K562 (cell line): ENCODE measurements at regions not wholly inside any gene's neighbourhood (a gene's known extent, or its start where the extent isn't known, plus 50 kb on each side); places are given as distances from the start of the nearest gene placed in this dataset.

Experiments
- ATAC-seq: fragments of 200-7000 bp; cut with Tn5 transposase; 3 replicates; pipeline ENCODE4 v1.9.1; 2020; ENCODE audit warnings: moderate library complexity
- BruUV-seq: library from RNA; stranded (reverse); fragments of 400-500 nt; replicated peaks from 2 replicates; lab custom pipeline; 2021; lab: Mats Ljungman, UMichigan
- CTCF ChIA-PET: fragments of 300-600 bp; formaldehyde crosslinking; extraction: SDS; loops from one replicate; lab custom pipeline; 2021; ENCODE audit warnings: low intra/inter-chr PET ratio; lab: Yijun Ruan, JAX
- POLR2A ChIA-PET: fragments of 300-600, 350-650 bp; sonication (Branson Sonifier 250); formaldehyde crosslinking; extraction: SDS; loops from one replicate; lab custom pipeline; 2021; ENCODE audit warnings: antibody characterized with exemption, inconsistent platforms; lab: Yijun Ruan, JAX
- DNase-seq, 4 experiments: peaks; one replicate each; pipeline versions ENCODE4 v3.0.0 to v3.0.0-alpha.2; 2011 to 2018; ENCODE audit warnings: low spot score in 3 of 4, mixed read lengths in 3 of 4; ENCODE audit errors: extremely low read depth in 1 of 4
- FAIRE-seq: peaks from 2 replicates; lab custom pipeline; 2011; peaks lifted over from hg19 to GRCh38; lab: Jason Lieb, UNC
- H2AFZ ChIP-seq: 2 replicates; pipeline ENCODE4 v1.6.0; 2011; ENCODE audit warnings: low read depth, low read length, control low read depth, inconsistent platforms
- H3K27ac ChIP-seq: fragments of 200-600 bp; 3 replicates; pipeline ENCODE4 v1.8.0; 2011; ENCODE audit warnings: low read depth, mild to moderate bottlenecking, control low read depth, inconsistent platforms, low read length, moderate library complexity, mixed read lengths; ENCODE audit errors: extremely low read depth
- H3K27me3 ChIP-seq, 2 experiments: fragments of 300-600 bp in 1 of 2; 2 replicates in 1 of 2; 3 replicates in 1 of 2; pipeline versions ENCODE4 v1.6.0 to v1.8.0; 2011; ENCODE audit warnings: inconsistent platforms in 2 of 2, low read length in 2 of 2, mild to moderate bottlenecking in 1 of 2, mixed read lengths in 1 of 2, moderate library complexity in 1 of 2; ENCODE audit not compliant: control insufficient read depth in 2 of 2, insufficient read depth in 2 of 2
- H3K36me3 ChIP-seq: fragments of 300-600 bp; 3 replicates; pipeline ENCODE4 v1.8.0; 2011; ENCODE audit warnings: mild to moderate bottlenecking, low read length, inconsistent platforms; ENCODE audit not compliant: control insufficient read depth, insufficient read depth
- H3K4me1 ChIP-seq, 2 experiments: fragments of 200-600 bp in 1 of 2; replicated peaks in 1 of 2; 2 replicates in 1 of 2; 3 replicates in 1 of 2; pipeline versions ENCODE4 v1.5.1 to v1.8.0; 2011; ENCODE audit warnings: inconsistent platforms in 2 of 2, low read length in 2 of 2, mild to moderate bottlenecking in 1 of 2, mixed read lengths in 1 of 2, moderate library complexity in 1 of 2; ENCODE audit not compliant: control insufficient read depth in 2 of 2, insufficient read depth in 2 of 2
- H3K4me2 ChIP-seq: 2 replicates; pipeline ENCODE4 v1.6.1; 2011; ENCODE audit warnings: low read length, control low read depth, inconsistent platforms, mixed read lengths; ENCODE audit not compliant: insufficient read depth
- H3K4me3 ChIP-seq: fragments of 200-600 bp; sonication (generic), shearing (Covaris generic); 2 replicates; pipeline ENCODE4 v1.5.1; 2016; ENCODE audit warnings: control low read depth, inconsistent platforms
- H3K79me2 ChIP-seq: fragments of 200-600 bp; 3 replicates; pipeline ENCODE4 v1.8.0; 2011; ENCODE audit warnings: low read length, inconsistent platforms; ENCODE audit not compliant: control insufficient read depth, insufficient read depth
- H3K9ac ChIP-seq, 2 experiments: 2 replicates each; pipeline versions ENCODE4 v1.6.0 to v1.6.1; 2011; ENCODE audit warnings: low read depth in 2 of 2, low read length in 2 of 2, control low read depth in 1 of 2, inconsistent platforms in 1 of 2, mild to moderate bottlenecking in 1 of 2, mixed read lengths in 1 of 2; ENCODE audit not compliant: insufficient read depth in 1 of 2
- H3K9me1 ChIP-seq: one replicate; pipeline ENCODE4 v1.6.0; 2011; ENCODE audit warnings: inconsistent platforms, mild to moderate bottlenecking, low read length, moderate library complexity; ENCODE audit not compliant: control insufficient read depth, insufficient read depth
- H3K9me3 ChIP-seq: replicated peaks from 2 replicates; pipeline ENCODE4 v1.5.1; 2011; ENCODE audit warnings: low read depth, low read length, inconsistent platforms; ENCODE audit not compliant: control insufficient read depth, insufficient read depth
- H4K20me1 ChIP-seq: replicated peaks from 2 replicates; pipeline ENCODE4 v1.6.1; 2011; ENCODE audit warnings: low read length, inconsistent platforms, mixed read lengths; ENCODE audit not compliant: control insufficient read depth, insufficient read depth
- ATF7 ChIP-seq: fragments of 450-650 bp; IDR thresholded peaks from 2 replicates; pipeline ENCODE4 v1.7.1; 2014; ENCODE audit warnings: mild to moderate bottlenecking, moderate library complexity
- CTBP1 ChIP-seq: fragments of 450-650 bp; IDR thresholded peaks from 2 replicates; pipeline ENCODE4 v1.6.1; 2016; ENCODE audit warnings: borderline replicate concordance
- EHMT2 ChIP-seq: fragments of 450-650 bp; IDR thresholded peaks from 2 replicates; pipeline ENCODE4 v1.6.1; 2018; ENCODE audit warnings: antibody characterized with exemption
- THRAP3 ChIP-seq: fragments of 450-650 bp; IDR thresholded peaks from 2 replicates; pipeline ENCODE4 v1.6.1; 2016; ENCODE audit warnings: mild to moderate bottlenecking, inconsistent platforms, borderline replicate concordance
- ZFP1 ChIP-seq: fragments of 450-650 bp; formaldehyde crosslinking; IDR thresholded peaks from 2 replicates; pipeline ENCODE4 v1.4.0; 2020; ENCODE audit warnings: mild to moderate bottlenecking, mixed read lengths
- ZNF124 ChIP-seq: sonication (generic); formaldehyde crosslinking; IDR thresholded peaks from 2 replicates; pipeline ENCODE4 v1.8.1; 2022; ENCODE audit warnings: missing genetic modification reagents
- ZNF76 ChIP-seq: fragments of 250-450 bp; sonication (Bioruptor Pico); IDR thresholded peaks from 2 replicates; pipeline ENCODE4 v1.4.0; 2020; ENCODE audit warnings: mild to moderate bottlenecking, moderate library complexity, borderline replicate concordance
- WGBS: fragments of 100-300 bp; shearing (Covaris generic); methylation state at CpG from one replicate; pipeline ENCODE4 v1.1.6; 2016; ENCODE audit warnings: low coverage, mixed read lengths; ENCODE audit not compliant: insufficient coverage; ENCODE audit errors: missing lambda C conversion rate; 5-methylcytosine and 5-hydroxymethylcytosine counted together
- in situ Hi-C: fragments of 300-500 bp; cut with MboI; formaldehyde crosslinking; loops from 4 replicates; pipeline ENCODE4 v1.15.0; 2018; ENCODE audit warnings: inconsistent platforms, mixed read lengths
- intact Hi-C: fragments of 100-400 bp; cut with micrococcal nuclease; formaldehyde crosslinking; loops from 2 replicates; pipeline ENCODE4 v1.14.2; 2022
- TF ChIP-seq, protein P1 (sequence below): IDR thresholded peaks from 2 replicates; pipeline ENCODE4 v1.6.1; 2011; ENCODE audit not compliant: insufficient read length; ENCODE audit errors: extremely low read depth

- Histone ChIP-seq H3K27ac (no peak overlapping the region), H3K27me3 (no peaks in the 10 kb centered on the region), H4K20me1 (no peaks in the 10 kb centered on the region), H3K4me1 (peaks cover 0 to 2% of the 10 kb centered on the region in 2 experiments; a peak in 3 of 5 replicates), H3K36me3 (no peaks in the 10 kb centered on the region), H2AFZ (peak overlapping the region; percentile 14; the same call in 1 of the 2 replicates), H3K4me3 (no peak overlapping the region), H3K9me3 (no peaks in the 10 kb centered on the region), H3K9ac (no peak overlapping the region), H3K4me2 (no peak overlapping the region), H3K9me1 (no peaks in the 10 kb centered on the region), H3K79me2 (no peaks in the 10 kb centered on the region)
- ATAC-seq (no peak), DNase-seq (no peak), FAIRE-seq (no peak)
- WGBS, result 80% methylated on average over 6 of the region's 6 CpGs
- CTCF ChIA-PET, result no interaction called here
- POLR2A ChIA-PET, result interaction anchor here (0.8 kb wide), 1 partner anchor 24 kb away, joined by 3 read pairs; no protein-coding TSS in a partner anchor
- in situ Hi-C loops, result no loop called here
- no TSS peak for BruUV-seq
- intact Hi-C loops, result no loop called here
- no peak for TF ChIP-seq THRAP3
- TF ChIP-seq ZFP1 (CRISPR knock-in tag), result no peak
- TF ChIP-seq ZNF76 (CRISPR knock-in tag), result no peak
- TF ChIP-seq, protein P1, sequence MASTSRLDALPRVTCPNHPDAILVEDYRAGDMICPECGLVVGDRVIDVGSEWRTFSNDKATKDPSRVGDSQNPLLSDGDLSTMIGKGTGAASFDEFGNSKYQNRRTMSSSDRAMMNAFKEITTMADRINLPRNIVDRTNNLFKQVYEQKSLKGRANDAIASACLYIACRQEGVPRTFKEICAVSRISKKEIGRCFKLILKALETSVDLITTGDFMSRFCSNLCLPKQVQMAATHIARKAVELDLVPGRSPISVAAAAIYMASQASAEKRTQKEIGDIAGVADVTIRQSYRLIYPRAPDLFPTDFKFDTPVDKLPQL, result no peak
- TF ChIP-seq ZNF124 (CRISPR knock-in tag), result no peak
- no peak for TF ChIP-seq CTBP1
- no peak for TF ChIP-seq ATF7
- 0 out of 2 replicates have a peak, but pooled peaks have one; percentile 16 for TF ChIP-seq EHMT2
These were observed 50.5 kb upstream of the GADD45A start for GRCh38 chr1:67634396-67634935.
